SK-N-SH (cell line): ENCODE measurements at regions not wholly inside any gene's neighbourhood (a gene's known extent, or its start where the extent isn't known, plus 50 kb on each side); places are given as distances from the start of the nearest gene placed in this dataset.

Source experiments
- CTCF ChIA-PET: fragments of 300-600, 350-600 bp; formaldehyde crosslinking; extraction: SDS; loops from one replicate; lab custom pipeline; 2021; lab: Yijun Ruan, JAX
- POLR2A ChIA-PET: fragments of 350-600 bp; sonication (Branson Sonifier 250); formaldehyde crosslinking; extraction: SDS; loops from one replicate; lab custom pipeline; 2020; ENCODE audit warnings: antibody characterized with exemption, inconsistent platforms; lab: Yijun Ruan, JAX
- DNase-seq: peaks from one replicate; pipeline ENCODE4 v3.0.0; 2012
- H2AFZ ChIP-seq: fragments of 200-600 bp; sonication (generic); 2 replicates; pipeline ENCODE4 v1.8.1; 2016; ENCODE audit warnings: antibody characterized with exemption, mild to moderate bottlenecking, low read depth
- H3F3A ChIP-seq: fragments of 200-600 bp; sonication (generic); replicated peaks from 2 replicates; pipeline ENCODE3; 2016; ENCODE audit warnings: antibody characterized with exemption, mild to moderate bottlenecking; ENCODE audit not compliant: insufficient read depth
- H3K27ac ChIP-seq, 2 experiments: fragments of 200-500 bp in 1 of 2; fragments of 200-600 bp in 1 of 2; sonication (Bioruptor generic) in 1 of 2; sonication (generic), shearing (Covaris generic) in 1 of 2; 2 replicates each; pipeline versions ENCODE4 v1.5.1 to v1.6.1; 2014 to 2016; ENCODE audit warnings: low read depth in 2 of 2, inconsistent platforms in 1 of 2, low read length in 1 of 2, mild to moderate bottlenecking in 1 of 2, mixed read lengths in 1 of 2
- H3K27me3 ChIP-seq: fragments of 200-600 bp; sonication (generic), shearing (Covaris generic); 2 replicates; pipeline ENCODE4 v1.6.1; 2016; ENCODE audit warnings: mixed run types; ENCODE audit not compliant: insufficient read depth
- H3K36me3 ChIP-seq, 2 experiments: fragments of 200-500 bp in 1 of 2; fragments of 200-600 bp in 1 of 2; sonication (Bioruptor generic) in 1 of 2; sonication (generic) in 1 of 2; replicated peaks in 1 of 2; 2 replicates each; pipeline versions ENCODE3 to v1.5.1; 2014 to 2016; ENCODE audit warnings: low read length in 1 of 2, mild to moderate bottlenecking in 1 of 2; ENCODE audit not compliant: insufficient read depth in 2 of 2, control insufficient read depth in 1 of 2
- H3K4me1 ChIP-seq, 2 experiments: fragments of 200-500 bp in 1 of 2; fragments of 200-600 bp in 1 of 2; sonication (Bioruptor generic) in 1 of 2; sonication (generic), shearing (Covaris generic) in 1 of 2; 2 replicates each; pipeline versions ENCODE4 v1.5.1 to v1.6.1; 2014 to 2016; ENCODE audit warnings: low read depth in 1 of 2, low read length in 1 of 2, mixed run types in 1 of 2; ENCODE audit not compliant: insufficient read depth in 2 of 2, control insufficient read depth in 1 of 2
- H3K4me2 ChIP-seq: fragments of 200-600 bp; sonication (generic), shearing (Covaris generic); 2 replicates; pipeline ENCODE4 v1.6.1; 2017; ENCODE audit warnings: mixed run types
- H3K4me3 ChIP-seq, 2 experiments: fragments of 200-500 bp in 1 of 2; fragments of 200-600 bp in 1 of 2; sonication (Bioruptor generic) in 1 of 2; sonication (generic), shearing (Covaris generic) in 1 of 2; 2 replicates each; pipeline versions ENCODE4 v1.5.1 to v1.8.1; 2014 to 2016; ENCODE audit warnings: low read depth in 2 of 2, inconsistent platforms in 1 of 2, low read length in 1 of 2, mild to moderate bottlenecking in 1 of 2, mixed read lengths in 1 of 2, moderate library complexity in 1 of 2
- H3K79me2 ChIP-seq: fragments of 200-600 bp; sonication (generic); 2 replicates; pipeline ENCODE4 v1.8.1; 2017; ENCODE audit warnings: mild to moderate bottlenecking; ENCODE audit not compliant: insufficient read depth
- H3K9ac ChIP-seq: fragments of 200-600 bp; sonication (generic); 2 replicates; pipeline ENCODE4 v1.6.1; 2017; ENCODE audit warnings: mixed run types
- H3K9me2 ChIP-seq: fragments of 200-600 bp; sonication (generic); 2 replicates; pipeline ENCODE4 v1.6.1; 2017; ENCODE audit warnings: mixed run types
- H3K9me3 ChIP-seq: fragments of 200-600 bp; sonication (generic); 2 replicates; pipeline ENCODE4 v1.6.1; 2017; ENCODE audit warnings: mixed run types, mild to moderate bottlenecking, moderate library complexity
- H4K20me1 ChIP-seq: fragments of 200-600 bp; sonication (generic); 2 replicates; pipeline ENCODE4 v1.6.1; 2017; ENCODE audit warnings: mild to moderate bottlenecking, mixed run types; ENCODE audit not compliant: insufficient read depth
- CTCF ChIP-seq: fragments of 200-600 bp; sonication (generic); IDR thresholded peaks from 2 replicates; pipeline ENCODE4 v1.6.1; 2017; ENCODE audit warnings: antibody characterized with exemption, mild to moderate bottlenecking, moderate library complexity
- EP300 ChIP-seq, 2 experiments: IDR thresholded peaks; 2 replicates each; pipeline versions ENCODE4 v1.4.0 to v1.6.1; 2012; ENCODE audit warnings: borderline replicate concordance in 1 of 2, low read depth in 1 of 2, low read length in 1 of 2
- FOXM1 ChIP-seq: IDR thresholded peaks from 2 replicates; pipeline ENCODE4 v1.4.0; 2012; ENCODE audit warnings: low read depth, mild to moderate bottlenecking
- GATA2 ChIP-seq: sonication (generic); formaldehyde crosslinking; IDR thresholded peaks from 2 replicates; pipeline ENCODE4 v1.5.0; 2020; ENCODE audit warnings: mild to moderate bottlenecking, missing genetic modification reagents
- MXI1 ChIP-seq: IDR thresholded peaks from 2 replicates; pipeline ENCODE4 v1.6.1; 2012; ENCODE audit warnings: mild to moderate bottlenecking, low read depth, low read length, improper control_type of control experiment
- NRF1 ChIP-seq: IDR thresholded peaks from 2 replicates; pipeline ENCODE4 v1.6.1; 2012; ENCODE audit warnings: low read depth, mild to moderate bottlenecking, low read length
- REST ChIP-seq: IDR thresholded peaks from 2 replicates; pipeline ENCODE4 v1.6.1; 2012; ENCODE audit warnings: mild to moderate bottlenecking, low read depth, low read length, moderate library complexity
- RFX5 ChIP-seq: IDR thresholded peaks from 2 replicates; pipeline ENCODE4 v1.6.1; 2012; ENCODE audit warnings: mild to moderate bottlenecking, improper control_type of control experiment, low read length
- USF1 ChIP-seq: IDR thresholded peaks from 2 replicates; pipeline ENCODE4 v1.4.0; 2012; ENCODE audit warnings: low read depth, borderline replicate concordance
- YY1 ChIP-seq: IDR thresholded peaks from 2 replicates; pipeline ENCODE4 v1.4.0; 2012; ENCODE audit warnings: low read depth, mild to moderate bottlenecking
- WGBS: methylation state at CpG from one replicate; pipeline ENCODE4 v1.1.6; 2017; ENCODE audit warnings: low lambda C conversion rate; 5-methylcytosine and 5-hydroxymethylcytosine counted together
- TF ChIP-seq, protein P1 (sequence below): fragments of 150-350 bp; IDR thresholded peaks from 2 replicates; pipeline ENCODE4 v1.6.1; 2016; ENCODE audit warnings: mild to moderate bottlenecking, low read depth, low read length
- TF ChIP-seq, protein P2 (sequence below): fragments of 150-350 bp; IDR thresholded peaks from 2 replicates; pipeline ENCODE4 v1.6.1; 2017; ENCODE audit warnings: antibody characterized with exemption, low read length, low read depth, borderline replicate concordance

- Histone ChIP-seq H3K4me1 (peaks cover 0 to 16% of the 10 kb centered on the region in 2 experiments; a peak in 3 of 4 replicates), H3K36me3 (no peaks in the 10 kb centered on the region), H3F3A (peaks cover 3% of the 10 kb centered on the region), H3K4me3 (no peak overlapping the region), H3K4me2 (no peak overlapping the region), H3K9ac (no peak overlapping the region), H3K27me3 (no peaks in the 10 kb centered on the region), H4K20me1 (no peaks in the 10 kb centered on the region), H3K79me2 (no peaks in the 10 kb centered on the region), H3K9me3 (no peaks in the 10 kb centered on the region), H2AFZ (no peak overlapping the region), H3K27ac (no peak overlapping the region; a peak in 1 of 4 replicates), H3K9me2 (no peaks in the 10 kb centered on the region)
- 87% methylated on average over 2 of the region's 2 CpGs for WGBS
- CTCF ChIA-PET: interaction anchor here (1.0 to 4.0 kb wide), 6 partner anchors 282 to 1489 kb away, joined by 3 to 40 read pairs (median 11); partner anchors contain the start of gene ADAMTS1
- no peak for DNase-seq
- TF ChIP-seq CTCF: no peak
- TF ChIP-seq EP300 (IDR thresholded peaks at IDR 0.05; ENCODE audit: borderline replicate concordance in 1 of 2, low read depth in 1 of 2, low read length in 1 of 2): no peak
- no peak for TF ChIP-seq REST
- no peak for TF ChIP-seq RFX5
- TF ChIP-seq NRF1: no peak
- no peak for TF ChIP-seq FOXM1
- TF ChIP-seq USF1: no peak
- no peak for TF ChIP-seq MXI1
- TF ChIP-seq YY1: no peak
- TF ChIP-seq, protein P1, sequence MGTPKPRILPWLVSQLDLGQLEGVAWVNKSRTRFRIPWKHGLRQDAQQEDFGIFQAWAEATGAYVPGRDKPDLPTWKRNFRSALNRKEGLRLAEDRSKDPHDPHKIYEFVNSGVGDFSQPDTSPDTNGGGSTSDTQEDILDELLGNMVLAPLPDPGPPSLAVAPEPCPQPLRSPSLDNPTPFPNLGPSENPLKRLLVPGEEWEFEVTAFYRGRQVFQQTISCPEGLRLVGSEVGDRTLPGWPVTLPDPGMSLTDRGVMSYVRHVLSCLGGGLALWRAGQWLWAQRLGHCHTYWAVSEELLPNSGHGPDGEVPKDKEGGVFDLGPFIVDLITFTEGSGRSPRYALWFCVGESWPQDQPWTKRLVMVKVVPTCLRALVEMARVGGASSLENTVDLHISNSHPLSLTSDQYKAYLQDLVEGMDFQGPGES: no peak
- TF ChIP-seq, protein P2, sequence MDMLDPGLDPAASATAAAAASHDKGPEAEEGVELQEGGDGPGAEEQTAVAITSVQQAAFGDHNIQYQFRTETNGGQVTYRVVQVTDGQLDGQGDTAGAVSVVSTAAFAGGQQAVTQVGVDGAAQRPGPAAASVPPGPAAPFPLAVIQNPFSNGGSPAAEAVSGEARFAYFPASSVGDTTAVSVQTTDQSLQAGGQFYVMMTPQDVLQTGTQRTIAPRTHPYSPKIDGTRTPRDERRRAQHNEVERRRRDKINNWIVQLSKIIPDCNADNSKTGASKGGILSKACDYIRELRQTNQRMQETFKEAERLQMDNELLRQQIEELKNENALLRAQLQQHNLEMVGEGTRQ: no peak
- TF ChIP-seq GATA2 (CRISPR knock-in tag): no peak
- POLR2A ChIA-PET: no interaction called here
Observed at GRCh38 chr21:28334407-28334806, 658.3 kb downstream of the LTN1 start.
